ENCODE measurements at regions not wholly inside any gene's neighbourhood (a gene's known extent, or its start where the extent isn't known, plus 50 kb on each side); places are given as distances from the start of the nearest gene placed in this dataset.

DNA sequence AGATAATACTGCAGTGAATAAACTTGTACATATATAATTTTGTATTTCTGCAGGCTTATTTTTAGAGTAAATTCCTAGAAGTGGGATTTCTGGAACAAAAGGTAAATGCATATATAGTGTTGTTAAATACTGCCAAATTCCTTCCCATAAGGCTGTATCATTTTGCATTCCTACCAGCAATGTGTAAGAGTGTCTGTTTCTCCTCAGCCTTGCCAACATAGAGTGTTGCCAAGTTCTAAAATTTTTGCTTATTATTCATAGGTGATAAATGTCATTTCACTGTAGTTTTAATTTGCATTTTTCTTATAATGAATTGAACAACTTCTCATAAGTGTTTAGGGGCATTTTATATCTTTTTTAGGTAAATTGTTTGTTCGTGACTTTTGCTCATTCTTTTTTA lies 174.2 kb upstream of the ZBED5 start:
- Histone ChIP-seq H2AFZ (ENCODE audit: low read length) (no peak overlapping the region), H4K91ac (replicated peaks; ENCODE audit: insufficient read length, low read length) (no peak overlapping the region), H3K4me3 (ENCODE audit: extremely low read depth in 1 of 4, insufficient read depth in 2 of 4, low read depth in 3 of 4, low read length in 4 of 4) (no peak overlapping the region), H3K27me3 (replicated peaks in 1 of 4; ENCODE audit: control insufficient read depth in 3 of 4, extremely low read depth in 1 of 4, insufficient read depth in 3 of 4, low read length in 3 of 4) (no peaks in the 10 kb centered on the region), H2BK15ac (ENCODE audit: low read length) (no peak overlapping the region), H4K8ac (ENCODE audit: extremely low read depth, insufficient read depth, low read length) (no peak overlapping the region), H3K36me3 (ENCODE audit: control insufficient read depth in 2 of 4, insufficient read depth in 4 of 4, low read length in 3 of 4) (no peaks in the 10 kb centered on the region), H3K23ac (ENCODE audit: insufficient read length) (no peak overlapping the region), H3K56ac (replicated peaks; ENCODE audit: insufficient read length, low read depth, low read length) (no peak overlapping the region), H3K9me3 (ENCODE audit: insufficient read depth in 2 of 2, low read depth in 1 of 2, low read length in 1 of 2) (no peaks in the 10 kb centered on the region; a peak in 1 of 4 replicates), H2BK12ac (ENCODE audit: low read depth, low read length) (no peak overlapping the region), H3K18ac (ENCODE audit: extremely low read depth, low read length) (no peak overlapping the region), H4K20me1 (replicated peaks in 1 of 2; ENCODE audit: control insufficient read depth in 1 of 2, insufficient read depth in 2 of 2, low read length in 2 of 2) (no peaks in the 10 kb centered on the region), H2AK5ac (ENCODE audit: low read depth, low read length) (no peak overlapping the region), H4K5ac (ENCODE audit: insufficient read length, low read depth, low read length) (no peak overlapping the region), H2BK5ac (ENCODE audit: low read depth, low read length) (no peak overlapping the region), H2BK20ac (ENCODE audit: low read length) (no peak overlapping the region), H3K27ac (ENCODE audit: low read depth, low read length) (no peak overlapping the region), H3K4me2 (ENCODE audit: insufficient read depth in 1 of 2, low read depth in 2 of 2, low read length in 2 of 2) (no peak overlapping the region), H3K4me1 (replicated peaks in 1 of 4; ENCODE audit: control insufficient read depth in 3 of 4, insufficient read depth in 4 of 4, low read length in 3 of 4) (peaks cover 0 to 1% (median under 1%) of the 10 kb centered on the region in 4 experiments; a peak in 2 of 7 replicates), H3K79me2 (ENCODE audit: control insufficient read depth in 1 of 2, insufficient read depth in 2 of 2, low read length in 2 of 2) (no peaks in the 10 kb centered on the region), H3K23me2 (ENCODE audit: low read depth, low read length) (no peaks in the 10 kb centered on the region), H3K79me1 (ENCODE audit: low read depth, low read length) (no peaks in the 10 kb centered on the region), H3K4ac (replicated peaks; ENCODE audit: insufficient read length, low read depth, low read length) (no peak overlapping the region), H2BK120ac (replicated peaks; ENCODE audit: low read depth, low read length) (no peak overlapping the region), H3K14ac (ENCODE audit: insufficient read length) (no peak overlapping the region), H3K9ac (replicated peaks in 1 of 4; ENCODE audit: extremely low read depth in 1 of 4, low read depth in 3 of 4, low read length in 3 of 4) (no peak overlapping the region)
- TF ChIP-seq GABPA (IDR thresholded peaks at IDR 0.05; ENCODE audit: borderline replicate concordance, insufficient read depth, low read length) (no peak), SP4 (IDR thresholded peaks at IDR 0.05; ENCODE audit: low read length) (no peak), EP300 (IDR thresholded peaks at IDR 0.05; ENCODE audit: borderline replicate concordance in 1 of 2, low read depth in 2 of 2, low read length in 2 of 2) (no peak)
- POLR2A ChIA-PET (ENCODE audit: partially characterized antibody), result no interaction called here
- CTCF ChIA-PET (ENCODE audit: partially characterized antibody), result interaction anchor here (0.9 kb wide), 1 partner anchor 47 kb away, joined by 5 read pairs; no protein-coding TSS in a partner anchor
- WGBS, 2 experiments (ENCODE audit: extremely low coverage in 1 of 2, insufficient coverage in 1 of 2, insufficient read length in 1 of 2, insufficient replicate concordance in 2 of 2, low coverage in 1 of 2, low lambda C conversion rate in 2 of 2, missing lambda C conversion rate in 1 of 2), result 75% methylated on average over 1 of the region's 1 CpG; no CpG with 5 or more reads in 1 of the 2 experiments
- no peak for FAIRE-seq
- no peak for DNase-seq (ENCODE audit: low read depth in 1 of 2, low spot score in 2 of 2)

All from H1 (cell line).